Suprapubic skin (tissue), 4 donors: ENCODE measurements at regions not wholly inside any gene's neighbourhood (a gene's known extent, or its start where the extent isn't known, plus 50 kb on each side); places are given as distances from the start of the nearest gene placed in this dataset.
"Not testable (repeated sequence)": the region's sequence is repeated elsewhere in the genome, so short reads cannot be mapped to it uniquely, and the experiment has no call there.

Experiments
- CTCF ChIP-seq, 2 donors: fragments of 200-600 bp in 1 of 2; fragments of 450-650 bp in 1 of 2; sonication (generic) in 1 of 2; IDR thresholded peaks; one replicate each; pipeline ENCODE4 v1.5.1; 2016 to 2019; ENCODE audit warnings: antibody characterized with exemption in 2 of 2, mild to moderate bottlenecking in 1 of 2, moderate library complexity in 1 of 2
- EP300 ChIP-seq: sonication (generic); formaldehyde crosslinking; IDR thresholded peaks from one replicate; pipeline ENCODE4 v1.6.1; 2017; ENCODE audit warnings: antibody characterized with exemption
- POLR2A ChIP-seq, 2 donors: fragments of 450-650 bp; IDR thresholded peaks; one replicate each; pipeline ENCODE4 v1.6.1; 2017; ENCODE audit warnings: antibody characterized with exemption in 2 of 2, mild to moderate bottlenecking in 2 of 2, moderate library complexity in 2 of 2
- POLR2AphosphoS5 ChIP-seq, 3 donors: sonication (generic); formaldehyde crosslinking; IDR thresholded peaks; one replicate each; pipeline ENCODE4 v1.6.1; 2017; ENCODE audit warnings: antibody characterized with exemption in 3 of 3

GRCh38 chr2:48201435-48201834 lies 113.0 kb upstream of the FOXN2 start:
- TF ChIP-seq POLR2AphosphoS5 (IDR thresholded peaks at IDR 0.05); CTCF (IDR thresholded peaks at IDR 0.05); POLR2A (IDR thresholded peaks at IDR 0.05); EP300: not testable (repeated sequence)
